ENCODE measurements at regions not wholly inside any gene's neighbourhood (a gene's known extent, or its start where the extent isn't known, plus 50 kb on each side); places are given as distances from the start of the nearest gene placed in this dataset.

GRCh38 chr4:153153339-153153871, 50.8 kb upstream of the TRIM2 start:
- CTCF ChIA-PET, result interaction anchor here (1.2 to 1.6 kb wide), 2 partner anchors 11 to 26 kb away, joined by 3 to 4 read pairs; no protein-coding TSS in a partner anchor
- Mint-ChIP-seq H3K4me1 (ENCODE audit: low read depth, unreplicated experiment) (peaks cover 14% of the 10 kb centered on the region), H3K36me3 (ENCODE audit: insufficient read depth, unreplicated experiment) (peaks cover 4% of the 10 kb centered on the region), H3K9me3 (ENCODE audit: unreplicated experiment) (no peaks in the 10 kb centered on the region), H3K27me3 (ENCODE audit: insufficient read depth, unreplicated experiment) (peaks cover 2% of the 10 kb centered on the region), H3K27ac (ENCODE audit: unreplicated experiment) (no peak overlapping the region), H3K4me3 (ENCODE audit: unreplicated experiment) (peak overlapping the region; percentile 89)
- Histone ChIP-seq H3K4me1 (0 out of 2 replicates have a peak, but pooled peaks cover 9% of the 10 kb centered on the region), H3K4me3 (ENCODE audit: low read depth, low read length) (peak overlapping the region; percentile 64), H3K27me3 (replicated peaks; ENCODE audit: control insufficient read depth, insufficient read depth, low read length) (no peaks in the 10 kb centered on the region), H3K36me3 (ENCODE audit: control insufficient read depth, insufficient read depth, low read length) (no peaks in the 10 kb centered on the region), H3K9me3 (no peaks in the 10 kb centered on the region)
- no TSS peak for BruUV-seq (replicated peaks)
- TF ChIP-seq CTCF (IDR thresholded peaks at IDR 0.05; ENCODE audit: insufficient read depth in 1 of 2, low read depth in 1 of 2, low read length in 1 of 2, severe bottlenecking in 1 of 2, unreplicated experiment in 1 of 2), result no peak
- intact Hi-C loops (cut with micrococcal nuclease; ENCODE audit: unreplicated experiment), result loop anchor here (2.0 kb wide), 1 partner anchor 51 kb away; the partner anchor contains the start of gene TRIM2
- POLR2A ChIA-PET, result interaction anchor here (0.6 kb wide), 1 partner anchor 123 kb away, joined by 5 read pairs; no protein-coding TSS in a partner anchor
- peak; percentile 53 to 70 for DNase-seq

GRCh38 chr4:153154007-153154975, 50.0 kb upstream of the TRIM2 start:
- H3K27ac Mint-ChIP-seq (ENCODE audit: unreplicated experiment), result no peak overlapping the region
- H3K4me3 Mint-ChIP-seq (ENCODE audit: unreplicated experiment), result peak overlapping the region; percentile 89
- ChIA-PET POLR2A (no interaction called here), CTCF (no interaction called here)
- intact Hi-C loops (cut with micrococcal nuclease; ENCODE audit: unreplicated experiment), result no loop called here
- Histone ChIP-seq H3K36me3 (ENCODE audit: control insufficient read depth, insufficient read depth, low read length) (no peaks in the 10 kb centered on the region), H3K4me1 (peaks cover 13% of the 10 kb centered on the region), H3K27me3 (replicated peaks; ENCODE audit: control insufficient read depth, insufficient read depth, low read length) (no peaks in the 10 kb centered on the region), H3K4me3 (ENCODE audit: low read depth, low read length) (peak overlapping the region; percentile 64), H3K9me3 (no peaks in the 10 kb centered on the region)
- H3K4me1 Mint-ChIP-seq (ENCODE audit: low read depth, unreplicated experiment), result peaks cover 14% of the 10 kb centered on the region
- no peaks in the 10 kb centered on the region for H3K9me3 Mint-ChIP-seq (ENCODE audit: unreplicated experiment)
- DNase-seq, result no peak
- TF ChIP-seq CTCF (IDR thresholded peaks at IDR 0.05; ENCODE audit: insufficient read depth in 1 of 2, low read depth in 1 of 2, low read length in 1 of 2, severe bottlenecking in 1 of 2, unreplicated experiment in 1 of 2), result no peak
- peaks cover 4% of the 10 kb centered on the region for H3K36me3 Mint-ChIP-seq (ENCODE audit: insufficient read depth, unreplicated experiment)
- BruUV-seq (replicated peaks), result no TSS peak
- peaks cover 2% of the 10 kb centered on the region for H3K27me3 Mint-ChIP-seq (ENCODE audit: insufficient read depth, unreplicated experiment)

Data from Caco-2 (cell line).